ENCODE measurements at regions not wholly inside any gene's neighbourhood (a gene's known extent, or its start where the extent isn't known, plus 50 kb on each side); places are given as distances from the start of the nearest gene placed in this dataset.

DNA sequence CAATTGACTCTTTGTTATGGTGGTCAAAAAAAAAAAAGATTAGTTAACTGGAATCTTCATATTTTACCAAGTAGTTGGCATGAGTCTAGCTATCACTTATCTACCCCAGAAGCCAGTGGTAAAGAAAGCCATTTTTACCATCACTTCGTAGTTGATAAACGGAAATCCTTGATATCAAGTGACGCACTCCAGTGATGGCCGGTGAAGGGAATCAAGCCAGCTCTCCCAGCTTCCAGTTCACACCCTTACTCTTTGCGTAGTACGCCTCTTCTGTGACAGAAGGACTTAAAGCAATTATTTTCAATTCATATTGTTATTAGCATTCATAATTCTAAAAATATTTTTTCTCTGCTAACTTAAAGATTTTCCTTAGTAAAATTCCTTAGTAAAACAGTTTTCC is 447.9 kb downstream of the GPATCH2 start:
- no peak for TF ChIP-seq CTCF (IDR thresholded peaks at IDR 0.05)
- no peak for TF ChIP-seq POLR2A (IDR thresholded peaks at IDR 0.05; ENCODE audit: low read depth)
